SU-DHL-6 (cell line): ENCODE measurements at regions not wholly inside any gene's neighbourhood (a gene's known extent, or its start where the extent isn't known, plus 50 kb on each side); places are given as distances from the start of the nearest gene placed in this dataset.

Experiments used
- H2AFZ ChIP-seq: fragments of 200-600 bp; sonication (generic); 2 replicates; pipeline ENCODE4 v1.6.1; 2014; ENCODE audit warnings: low read depth, mild to moderate bottlenecking, moderate library complexity, mixed read lengths, antibody characterized with exemption, low read length; ENCODE audit not compliant: severe bottlenecking
- H3F3A ChIP-seq: fragments of 200-600 bp; shearing (Covaris generic); 2 replicates; pipeline ENCODE4 v1.6.0; 2016; ENCODE audit warnings: antibody characterized with exemption, mild to moderate bottlenecking; ENCODE audit not compliant: insufficient read depth
- H3K27ac ChIP-seq: fragments of 200-600 bp; sonication (generic); 2 replicates; pipeline ENCODE4 v1.5.1; 2016; ENCODE audit warnings: low read depth, mild to moderate bottlenecking, low read length, moderate library complexity, mixed read lengths
- H3K27me3 ChIP-seq: fragments of 200-600 bp; sonication (generic), shearing (Covaris generic); 2 replicates; pipeline ENCODE4 v1.6.0; 2014; ENCODE audit warnings: mild to moderate bottlenecking, low read length
- H3K36me3 ChIP-seq: fragments of 200-600 bp; sonication (generic); 2 replicates; pipeline ENCODE4 v1.6.1; 2014; ENCODE audit warnings: mild to moderate bottlenecking, low read length, mixed read lengths
- H3K4me2 ChIP-seq: fragments of 300-600, 200-600 bp; shearing (Covaris generic), sonication (generic); 2 replicates; pipeline ENCODE4 v1.6.0; 2014; ENCODE audit warnings: low read length, low read depth, mild to moderate bottlenecking; ENCODE audit not compliant: poor library complexity, severe bottlenecking
- H3K4me3 ChIP-seq: fragments of 200-600 bp; sonication (generic); 2 replicates; pipeline ENCODE4 v1.5.1; 2014; ENCODE audit warnings: antibody characterized with exemption, low read length, mild to moderate bottlenecking, mixed read lengths; ENCODE audit not compliant: insufficient read depth, poor library complexity, severe bottlenecking
- H3K79me2 ChIP-seq: fragments of 200-600 bp; sonication (generic); 2 replicates; pipeline ENCODE4 v1.6.1; 2014; ENCODE audit warnings: mild to moderate bottlenecking, low read length, moderate library complexity; ENCODE audit not compliant: insufficient read depth
- H3K9ac ChIP-seq: fragments of 200-600 bp; sonication (generic); 2 replicates; pipeline ENCODE4 v1.7.0; 2014; ENCODE audit warnings: mild to moderate bottlenecking, low read length
- H3K9me2 ChIP-seq: fragments of 200-600 bp; sonication (generic); replicated peaks from 2 replicates; pipeline ENCODE4 v1.6.1; 2014; ENCODE audit warnings: low read length; ENCODE audit not compliant: insufficient read depth
- H3K9me3 ChIP-seq: fragments of 200-600 bp; sonication (generic); 2 replicates; pipeline ENCODE4 v1.6.1; 2014; ENCODE audit warnings: low read length, mixed read lengths; ENCODE audit not compliant: insufficient read depth
- H4K20me1 ChIP-seq: fragments of 200-600 bp; sonication (generic); 2 replicates; pipeline ENCODE4 v1.6.1; 2014; ENCODE audit warnings: low read depth, mild to moderate bottlenecking, antibody characterized with exemption, low read length, moderate library complexity, mixed read lengths
- EZH2phosphoT487 ChIP-seq: fragments of 200-600 bp; sonication (generic), shearing (Covaris generic); conservative IDR thresholded peaks from 2 replicates; pipeline ENCODE4 v1.6.1; 2018; ENCODE audit warnings: mild to moderate bottlenecking, antibody characterized with exemption, low read length, moderate library complexity, mixed read lengths
- TF ChIP-seq, protein P1 (sequence below): fragments of 200-600 bp; sonication (generic); IDR thresholded peaks from one replicate; pipeline ENCODE4 v1.5.1; 2017; ENCODE audit warnings: antibody characterized with exemption, mild to moderate bottlenecking, low read length, moderate library complexity; ENCODE audit not compliant: insufficient read depth, poor library complexity, severe bottlenecking

DNA sequence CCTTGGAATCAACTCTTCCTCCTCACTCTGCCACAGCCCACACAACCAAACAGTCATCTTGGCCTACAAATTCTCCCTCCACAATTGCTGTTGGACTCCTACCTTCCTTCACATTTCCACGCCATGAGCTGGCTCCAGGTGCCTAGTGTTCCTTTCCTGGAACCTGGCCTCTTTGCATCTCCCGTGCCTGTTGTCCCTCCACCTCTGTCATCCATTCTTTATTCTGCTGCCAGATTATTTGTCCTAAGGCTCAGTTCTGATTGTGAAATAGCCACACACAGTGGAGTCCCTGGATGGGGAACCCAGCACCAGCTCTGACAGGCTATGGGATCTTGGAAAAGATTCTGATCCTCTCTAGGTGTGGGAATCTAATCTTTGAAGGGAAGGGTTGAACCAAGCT, 109.1 kb upstream of the ANKH start:
- no peaks in the 10 kb centered on the region for H3K36me3 ChIP-seq
- H3K9me2 ChIP-seq = no peaks in the 10 kb centered on the region
- H3K4me3 ChIP-seq = no peak overlapping the region
- H3K27me3 ChIP-seq = no peaks in the 10 kb centered on the region
- no peaks in the 10 kb centered on the region for H3F3A ChIP-seq
- no peaks in the 10 kb centered on the region for H4K20me1 ChIP-seq
- H3K4me2 ChIP-seq = no peak overlapping the region
- no peak for TF ChIP-seq EZH2phosphoT487
- TF ChIP-seq, protein P1, sequence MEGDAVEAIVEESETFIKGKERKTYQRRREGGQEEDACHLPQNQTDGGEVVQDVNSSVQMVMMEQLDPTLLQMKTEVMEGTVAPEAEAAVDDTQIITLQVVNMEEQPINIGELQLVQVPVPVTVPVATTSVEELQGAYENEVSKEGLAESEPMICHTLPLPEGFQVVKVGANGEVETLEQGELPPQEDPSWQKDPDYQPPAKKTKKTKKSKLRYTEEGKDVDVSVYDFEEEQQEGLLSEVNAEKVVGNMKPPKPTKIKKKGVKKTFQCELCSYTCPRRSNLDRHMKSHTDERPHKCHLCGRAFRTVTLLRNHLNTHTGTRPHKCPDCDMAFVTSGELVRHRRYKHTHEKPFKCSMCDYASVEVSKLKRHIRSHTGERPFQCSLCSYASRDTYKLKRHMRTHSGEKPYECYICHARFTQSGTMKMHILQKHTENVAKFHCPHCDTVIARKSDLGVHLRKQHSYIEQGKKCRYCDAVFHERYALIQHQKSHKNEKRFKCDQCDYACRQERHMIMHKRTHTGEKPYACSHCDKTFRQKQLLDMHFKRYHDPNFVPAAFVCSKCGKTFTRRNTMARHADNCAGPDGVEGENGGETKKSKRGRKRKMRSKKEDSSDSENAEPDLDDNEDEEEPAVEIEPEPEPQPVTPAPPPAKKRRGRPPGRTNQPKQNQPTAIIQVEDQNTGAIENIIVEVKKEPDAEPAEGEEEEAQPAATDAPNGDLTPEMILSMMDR = no peak
- H3K9ac ChIP-seq = no peak overlapping the region
- no peak overlapping the region for H2AFZ ChIP-seq
- no peaks in the 10 kb centered on the region for H3K9me3 ChIP-seq
- H3K79me2 ChIP-seq = no peaks in the 10 kb centered on the region
- no peak overlapping the region for H3K27ac ChIP-seq

DNA sequence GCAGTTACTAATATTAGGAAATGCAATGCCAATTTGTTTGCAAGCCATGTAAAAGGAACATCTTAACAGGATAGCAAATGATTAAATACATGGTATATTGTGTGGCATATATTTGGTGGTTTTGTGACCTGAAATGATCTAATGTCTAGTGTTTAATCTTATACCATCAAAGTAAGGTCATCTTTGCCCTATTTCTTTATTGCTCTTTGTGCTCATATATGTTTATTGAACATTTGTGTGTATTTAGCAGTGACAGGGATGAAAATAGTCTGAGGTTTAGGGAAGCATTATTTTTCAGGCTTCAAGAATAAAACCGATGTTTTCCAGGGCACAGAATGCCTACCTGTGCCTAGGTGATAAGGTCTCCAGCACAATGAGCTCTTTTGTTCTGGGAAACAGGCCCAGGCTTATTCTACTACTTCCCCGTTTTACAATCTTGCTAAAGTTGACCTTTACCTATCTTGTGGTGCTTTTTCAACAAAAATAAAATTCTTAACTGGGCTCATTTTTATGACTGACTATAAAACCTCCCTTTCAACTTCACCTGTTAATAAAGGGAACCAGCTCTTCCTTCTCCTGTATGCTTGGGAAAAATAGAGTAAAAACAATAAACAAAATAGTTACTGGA, 105.6 kb upstream of the ANKH start:
- H3F3A ChIP-seq = no peaks in the 10 kb centered on the region
- TF ChIP-seq EZH2phosphoT487 = no peak
- TF ChIP-seq, protein P1 = no peak
- H3K4me2 ChIP-seq = no peak overlapping the region

DNA sequence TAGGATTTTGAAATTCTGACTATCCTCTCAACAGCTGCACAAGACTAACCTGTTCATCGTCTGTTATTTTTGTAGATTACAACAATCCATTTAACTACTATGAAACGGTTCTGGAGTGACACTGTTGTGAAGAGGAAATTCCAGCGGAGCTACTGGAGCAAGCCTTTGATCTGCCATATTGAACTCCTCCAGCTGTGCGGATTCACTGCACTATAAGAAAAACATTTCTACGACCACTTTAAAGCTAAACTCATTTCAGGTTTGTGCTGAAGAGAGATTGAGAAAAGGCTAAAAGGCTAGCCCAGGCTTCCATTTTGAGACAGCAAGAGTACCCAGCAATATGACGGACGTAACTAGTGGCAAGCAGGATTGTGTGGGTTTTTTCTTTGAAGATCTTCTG, 104.9 kb upstream of the ANKH start:
- Histone ChIP-seq H3K27me3 (no peaks in the 10 kb centered on the region), H3K4me2 (no peak overlapping the region), H3K9ac (no peak overlapping the region), H3K27ac (no peak overlapping the region), H3K9me2 (no peaks in the 10 kb centered on the region), H3K79me2 (no peaks in the 10 kb centered on the region), H3K9me3 (no peaks in the 10 kb centered on the region), H2AFZ (no peak overlapping the region), H3F3A (no peaks in the 10 kb centered on the region), H4K20me1 (no peaks in the 10 kb centered on the region), H3K4me3 (no peak overlapping the region), H3K36me3 (no peaks in the 10 kb centered on the region)
- no peak for TF ChIP-seq EZH2phosphoT487
- TF ChIP-seq, protein P1 = no peak

More for the DNA sequence above, 105.6 kb upstream of the ANKH start:
- Histone ChIP-seq H3K27ac (no peak overlapping the region), H3K9ac (no peak overlapping the region), H3K9me3 (no peaks in the 10 kb centered on the region), H3K27me3 (no peaks in the 10 kb centered on the region), H3K36me3 (no peaks in the 10 kb centered on the region), H2AFZ (no peak overlapping the region), H3K79me2 (no peaks in the 10 kb centered on the region), H4K20me1 (no peaks in the 10 kb centered on the region), H3K4me3 (no peak overlapping the region), H3K9me2 (no peaks in the 10 kb centered on the region)
